Progenitor cell of endocrine pancreas (in vitro differentiated cells): ENCODE measurements at regions not wholly inside any gene's neighbourhood (a gene's known extent, or its start where the extent isn't known, plus 50 kb on each side); places are given as distances from the start of the nearest gene placed in this dataset.
A peak's percentile ranks its signal among the peaks of the same experiment; 100 is the strongest.

Experiments used
- DNase-seq: peaks from one replicate; pipeline ENCODE4 v3.0.0; 2021; ENCODE audit warnings: low spot score; ENCODE audit not compliant: unreplicated experiment
- H3K27ac Mint-ChIP-seq: 2 replicates; pipeline ENCODE4 v1.8.0; 2021; ENCODE audit warnings: mild to moderate bottlenecking, moderate library complexity, mixed read lengths
- H3K27me3 Mint-ChIP-seq: 2 replicates; pipeline ENCODE4 v1.8.0; 2021; ENCODE audit warnings: mixed read lengths
- H3K36me3 Mint-ChIP-seq: 2 replicates; pipeline ENCODE4 v1.8.0; 2022; ENCODE audit warnings: mixed read lengths; ENCODE audit not compliant: insufficient read depth
- H3K4me1 Mint-ChIP-seq: 2 replicates; pipeline ENCODE4 v1.8.0; 2021; ENCODE audit warnings: low read depth, mixed read lengths
- H3K4me3 Mint-ChIP-seq: 2 replicates; pipeline ENCODE4 v1.8.0; 2021; ENCODE audit warnings: low read depth, mild to moderate bottlenecking, moderate library complexity, mixed read lengths
- H3K9me3 Mint-ChIP-seq: 2 replicates; pipeline ENCODE4 v1.8.0; 2021; ENCODE audit warnings: low read depth, mixed read lengths
- TF ChIP-seq, protein P1 (sequence below): fragments of 200-600 bp; sonication (generic); IDR thresholded peaks from one replicate; pipeline ENCODE4 v1.5.0; 2021; ENCODE audit warnings: antibody characterized with exemption, mild to moderate bottlenecking; ENCODE audit not compliant: unreplicated experiment

DNA sequence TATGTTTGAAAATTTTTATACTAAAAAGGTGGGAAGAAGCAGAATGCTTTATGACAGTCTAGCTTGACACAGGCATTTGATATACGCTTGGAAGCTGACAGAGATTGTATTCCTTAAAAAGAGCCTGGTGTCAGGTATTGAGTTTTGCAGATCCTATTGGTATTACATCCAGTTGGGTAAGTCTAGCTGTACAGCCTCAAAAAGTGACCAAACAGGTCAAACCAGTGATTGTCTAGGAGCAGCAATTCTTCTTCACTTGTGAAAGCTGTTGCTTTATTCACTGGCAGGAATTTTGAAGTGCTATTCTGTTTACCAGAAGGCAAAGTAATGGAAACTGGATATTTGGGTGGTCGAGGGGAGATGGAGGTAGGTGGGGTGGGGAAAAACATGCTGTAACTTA lies 77.5 kb downstream of the UCHL1 start:
- DNase-seq, result no peak
- H3K4me1 Mint-ChIP-seq, result peaks cover 31% of the 10 kb centered on the region
- no peaks in the 10 kb centered on the region for H3K27me3 Mint-ChIP-seq
- TF ChIP-seq, protein P1, sequence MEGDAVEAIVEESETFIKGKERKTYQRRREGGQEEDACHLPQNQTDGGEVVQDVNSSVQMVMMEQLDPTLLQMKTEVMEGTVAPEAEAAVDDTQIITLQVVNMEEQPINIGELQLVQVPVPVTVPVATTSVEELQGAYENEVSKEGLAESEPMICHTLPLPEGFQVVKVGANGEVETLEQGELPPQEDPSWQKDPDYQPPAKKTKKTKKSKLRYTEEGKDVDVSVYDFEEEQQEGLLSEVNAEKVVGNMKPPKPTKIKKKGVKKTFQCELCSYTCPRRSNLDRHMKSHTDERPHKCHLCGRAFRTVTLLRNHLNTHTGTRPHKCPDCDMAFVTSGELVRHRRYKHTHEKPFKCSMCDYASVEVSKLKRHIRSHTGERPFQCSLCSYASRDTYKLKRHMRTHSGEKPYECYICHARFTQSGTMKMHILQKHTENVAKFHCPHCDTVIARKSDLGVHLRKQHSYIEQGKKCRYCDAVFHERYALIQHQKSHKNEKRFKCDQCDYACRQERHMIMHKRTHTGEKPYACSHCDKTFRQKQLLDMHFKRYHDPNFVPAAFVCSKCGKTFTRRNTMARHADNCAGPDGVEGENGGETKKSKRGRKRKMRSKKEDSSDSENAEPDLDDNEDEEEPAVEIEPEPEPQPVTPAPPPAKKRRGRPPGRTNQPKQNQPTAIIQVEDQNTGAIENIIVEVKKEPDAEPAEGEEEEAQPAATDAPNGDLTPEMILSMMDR, result no peak
- H3K4me3 Mint-ChIP-seq, result no peak overlapping the region
- no peaks in the 10 kb centered on the region for H3K36me3 Mint-ChIP-seq
- H3K9me3 Mint-ChIP-seq, result peaks cover 3% of the 10 kb centered on the region
- H3K27ac Mint-ChIP-seq, result peak overlapping the region; percentile 6

DNA sequence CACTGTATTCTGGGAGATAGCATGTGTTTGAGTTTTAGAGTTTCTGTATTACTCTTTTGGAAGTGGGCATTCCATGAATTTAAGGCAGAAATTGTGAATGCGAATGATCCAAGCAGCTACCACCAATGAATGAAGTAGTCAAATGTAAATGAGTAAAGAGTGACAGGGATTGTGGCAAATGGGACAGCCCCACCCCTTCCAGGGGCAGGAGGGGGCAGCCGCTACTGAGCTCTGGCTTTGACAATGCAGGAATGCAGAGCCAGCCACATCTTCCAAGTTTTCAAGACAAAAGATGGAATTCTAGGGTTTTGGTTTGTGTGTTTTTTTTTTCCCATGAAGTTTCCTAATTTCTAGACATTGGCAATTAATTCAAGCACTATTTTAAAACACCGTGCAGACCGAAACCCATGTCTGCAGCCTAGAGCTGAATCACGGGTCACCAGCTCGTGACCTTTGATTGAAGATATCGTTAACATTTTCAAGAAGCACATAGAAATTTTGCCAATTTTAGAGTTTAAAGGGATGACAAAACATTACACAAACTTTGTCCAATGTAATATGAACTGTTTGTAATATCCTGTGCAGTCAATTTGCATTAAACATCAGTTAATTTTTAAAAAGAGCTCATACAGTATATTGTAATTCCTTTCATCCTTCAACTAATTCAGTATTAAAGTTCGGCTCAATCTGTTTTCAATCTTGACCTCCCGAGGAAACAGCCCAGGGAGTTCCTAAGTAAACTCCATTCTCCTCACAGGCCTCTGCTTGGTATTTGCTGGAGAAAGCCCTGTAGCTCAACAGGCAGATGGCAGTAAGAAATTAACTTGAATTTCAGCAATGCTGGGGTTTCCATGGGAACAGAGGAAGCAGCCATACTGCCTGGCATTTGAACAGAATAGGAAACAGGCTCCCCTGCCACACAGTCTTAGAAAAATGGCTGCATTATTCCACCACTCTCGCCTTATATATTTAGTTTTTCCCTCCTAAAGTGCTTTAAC lies 83.4 kb downstream of the UCHL1 start:
- no peaks in the 10 kb centered on the region for H3K36me3 Mint-ChIP-seq
- peaks cover 13% of the 10 kb centered on the region for H3K4me1 Mint-ChIP-seq
- peak overlapping the region; percentile 80 for H3K27ac Mint-ChIP-seq
- DNase-seq, result no peak
- H3K9me3 Mint-ChIP-seq, result no peaks in the 10 kb centered on the region
- H3K27me3 Mint-ChIP-seq, result no peaks in the 10 kb centered on the region
- H3K4me3 Mint-ChIP-seq, result no peak overlapping the region
- TF ChIP-seq, protein P1, result no peak

DNA sequence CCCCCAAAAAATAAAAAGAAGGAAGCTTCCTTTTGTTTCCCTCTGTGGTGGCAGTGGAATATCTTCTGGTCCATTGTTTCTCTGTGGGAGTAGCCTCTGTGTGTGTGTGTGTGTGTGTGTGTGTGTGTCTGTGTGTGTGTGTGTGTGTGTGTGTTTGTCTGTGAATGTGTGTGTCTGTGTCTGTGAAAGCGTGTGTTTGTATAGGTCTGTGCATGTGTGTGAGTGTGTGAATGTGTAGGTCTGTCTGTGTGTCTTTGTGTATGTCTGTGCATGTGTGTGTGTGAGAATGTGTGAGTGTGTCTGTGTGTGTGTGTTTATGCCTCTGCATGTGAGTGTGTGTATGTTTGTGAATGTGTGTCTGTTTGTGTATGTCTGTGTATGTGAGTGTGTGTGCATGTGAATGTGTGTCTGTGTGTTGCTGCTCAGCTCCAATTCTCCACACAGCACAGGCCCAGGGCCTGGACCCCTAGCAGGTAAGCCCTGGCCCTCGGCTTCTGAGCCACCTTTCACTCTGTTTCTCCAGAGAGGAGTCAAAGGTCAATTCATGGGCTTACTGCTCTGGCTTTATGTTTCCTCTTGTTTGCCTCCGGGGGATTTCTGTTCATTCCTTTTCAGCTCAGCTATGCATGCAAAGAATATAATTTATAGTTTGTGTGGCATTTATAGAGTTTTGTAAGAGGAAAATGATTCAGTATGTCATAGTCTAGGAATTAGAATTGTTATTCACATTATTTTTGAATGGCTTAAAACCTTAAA lies 89.8 kb downstream of the UCHL1 start:
- no peak overlapping the region for H3K4me3 Mint-ChIP-seq
- H3K27me3 Mint-ChIP-seq, result no peaks in the 10 kb centered on the region
- H3K4me1 Mint-ChIP-seq, result peaks cover 13% of the 10 kb centered on the region
- TF ChIP-seq, protein P1, result no peak
- no peak for DNase-seq
- peaks cover 9% of the 10 kb centered on the region for H3K9me3 Mint-ChIP-seq
- H3K36me3 Mint-ChIP-seq, result peaks cover 2% of the 10 kb centered on the region
- peak overlapping the region; percentile 15 for H3K27ac Mint-ChIP-seq

DNA sequence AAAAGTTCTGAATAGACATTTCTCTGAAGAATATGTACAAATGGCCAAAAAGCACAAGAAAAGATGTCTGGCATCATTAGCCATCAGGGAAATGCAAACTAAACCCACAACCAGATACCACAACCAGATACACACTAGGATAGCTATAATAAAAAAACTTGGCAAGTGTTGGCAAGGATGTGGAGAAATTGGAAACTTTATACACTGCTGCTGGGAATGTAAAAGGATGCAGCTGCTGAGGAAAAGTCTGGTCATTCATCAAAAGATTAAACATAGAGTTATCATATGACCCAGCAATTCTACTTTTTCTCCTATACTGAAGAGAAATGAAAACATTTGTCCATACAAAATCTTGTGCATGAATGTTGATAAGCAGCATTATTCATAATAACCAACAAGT lies 92.3 kb downstream of the UCHL1 start:
- Mint-ChIP-seq H3K4me3 (no peak overlapping the region), H3K36me3 (peaks cover 2% of the 10 kb centered on the region), H3K9me3 (peaks cover 9% of the 10 kb centered on the region), H3K27me3 (no peaks in the 10 kb centered on the region), H3K4me1 (peaks cover 13% of the 10 kb centered on the region), H3K27ac (no peak overlapping the region)
- no peak for DNase-seq
- TF ChIP-seq, protein P1, result no peak

DNA sequence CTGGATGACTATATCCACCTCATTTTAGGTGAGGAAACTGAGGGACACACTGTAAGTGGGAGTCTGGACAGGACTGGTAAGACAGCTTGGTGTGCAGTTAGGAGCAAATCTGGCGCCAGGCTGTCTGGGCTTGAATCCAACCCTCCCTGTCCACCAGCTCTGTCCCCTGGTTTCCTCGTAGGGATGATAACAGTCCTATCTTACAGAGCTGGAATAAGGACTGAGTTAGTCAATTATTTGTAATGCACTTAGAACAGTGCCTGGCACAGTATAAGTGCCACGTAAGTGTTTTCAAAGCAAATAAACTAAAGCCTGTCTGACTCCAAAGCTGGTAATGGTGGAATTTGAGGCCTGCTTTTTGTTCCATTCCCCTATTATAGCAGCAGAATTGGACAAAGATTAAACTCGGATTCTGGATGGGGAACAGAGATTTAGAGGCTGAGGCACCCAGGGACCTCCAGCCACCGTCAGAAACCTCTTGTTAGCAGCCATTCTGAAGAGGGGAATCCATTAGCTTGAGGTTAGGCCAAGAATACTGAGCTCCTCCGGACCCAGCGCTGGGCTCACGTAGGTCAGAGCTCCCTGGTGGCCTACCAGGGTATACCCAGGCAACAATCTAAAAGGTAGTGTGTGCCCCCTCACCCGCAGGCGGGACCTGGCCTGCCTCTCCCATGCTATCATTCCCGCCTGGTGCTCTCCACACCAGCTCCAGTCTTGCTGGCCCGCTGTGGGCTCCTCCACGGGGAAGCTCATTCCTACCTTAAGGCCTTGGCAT lies 102.1 kb downstream of the UCHL1 start:
- TF ChIP-seq, protein P1, result peak; percentile 43
- H3K36me3 Mint-ChIP-seq, result no peaks in the 10 kb centered on the region
- peaks cover 13% of the 10 kb centered on the region for H3K4me1 Mint-ChIP-seq
- no peak for DNase-seq
- H3K27ac Mint-ChIP-seq, result peak overlapping the region; percentile 67
- no peaks in the 10 kb centered on the region for H3K9me3 Mint-ChIP-seq
- peak overlapping the region; percentile 67 for H3K4me3 Mint-ChIP-seq
- peaks cover 35% of the 10 kb centered on the region for H3K27me3 Mint-ChIP-seq
